Skeletal muscle satellite cell (primary cell): ENCODE measurements at regions not wholly inside any gene's neighbourhood (a gene's known extent, or its start where the extent isn't known, plus 50 kb on each side); places are given as distances from the start of the nearest gene placed in this dataset.

Experiments used
- H3K27me3 ChIP-seq: 2 replicates; pipeline ENCODE4 v1.7.0; 2013; ENCODE audit warnings: low read length; ENCODE audit not compliant: control insufficient read depth, insufficient read depth
- H3K36me3 ChIP-seq: 2 replicates; pipeline ENCODE4 v1.7.0; 2013; ENCODE audit warnings: mild to moderate bottlenecking, control low read depth, low read length; ENCODE audit not compliant: insufficient read depth
- H3K4me1 ChIP-seq: 2 replicates; pipeline ENCODE4 v1.7.0; 2013; ENCODE audit warnings: low read length; ENCODE audit not compliant: control insufficient read depth, insufficient read depth
- H3K4me2 ChIP-seq: 2 replicates; pipeline ENCODE4 v1.7.0; 2013; ENCODE audit warnings: mild to moderate bottlenecking, low read length
- H3K4me3 ChIP-seq: 2 replicates; pipeline ENCODE4 v1.7.0; 2013; ENCODE audit warnings: low read length
- H3K9ac ChIP-seq: 2 replicates; pipeline ENCODE4 v1.7.0; 2013; ENCODE audit warnings: mild to moderate bottlenecking, low read depth, low read length, moderate library complexity
- H3K9me3 ChIP-seq: replicated peaks from 2 replicates; pipeline ENCODE4 v1.7.0; 2013; ENCODE audit warnings: mild to moderate bottlenecking, control low read depth, low read length

DNA sequence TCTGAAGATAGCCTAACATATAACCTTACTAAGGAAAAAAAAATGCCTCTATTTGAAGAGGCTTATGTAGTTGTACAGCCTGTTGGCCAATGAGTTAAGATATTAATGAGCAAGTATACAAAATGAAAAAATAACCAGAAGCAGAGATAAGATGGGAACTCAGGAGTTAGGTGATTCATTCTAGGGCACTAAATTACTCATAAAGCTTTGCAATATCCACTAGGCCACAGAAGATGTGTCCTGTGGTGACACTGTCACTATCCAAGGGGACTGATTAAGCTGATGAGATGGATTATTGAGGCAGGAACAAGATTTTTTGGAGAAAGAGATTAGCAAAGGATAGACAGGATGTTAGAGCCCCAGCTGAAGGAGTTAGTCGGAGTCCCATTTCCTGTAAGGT, 99.6 kb downstream of the LIG4 start:
- Histone ChIP-seq H3K9ac (no peak overlapping the region), H3K4me3 (no peak overlapping the region), H3K4me1 (no peaks in the 10 kb centered on the region), H3K4me2 (no peak overlapping the region), H3K9me3 (no peaks in the 10 kb centered on the region), H3K36me3 (no peaks in the 10 kb centered on the region), H3K27me3 (no peaks in the 10 kb centered on the region)

DNA sequence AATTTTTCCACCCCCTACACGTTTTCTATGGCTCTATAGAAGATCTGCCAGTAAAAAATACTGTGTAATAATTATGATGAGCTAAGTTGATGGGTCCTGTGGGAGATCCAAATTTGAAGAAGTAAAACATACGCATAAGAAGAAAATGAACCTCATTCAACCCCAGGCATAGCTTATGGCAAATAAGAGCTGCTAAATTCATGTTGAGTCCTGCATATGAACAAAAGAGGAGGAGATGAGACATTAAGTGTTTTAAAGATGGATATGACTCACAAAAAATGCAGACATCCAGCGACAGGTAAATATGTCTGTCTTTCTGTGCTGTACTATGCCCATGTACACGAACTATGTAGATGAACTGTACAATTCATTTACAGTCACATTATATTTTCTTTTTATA, 101.9 kb downstream of the LIG4 start:
- no peak overlapping the region for H3K4me2 ChIP-seq
- no peak overlapping the region for H3K9ac ChIP-seq
- H3K4me3 ChIP-seq = no peak overlapping the region
- no peaks in the 10 kb centered on the region for H3K9me3 ChIP-seq
- no peaks in the 10 kb centered on the region for H3K27me3 ChIP-seq
- no peaks in the 10 kb centered on the region for H3K4me1 ChIP-seq
- H3K36me3 ChIP-seq = no peaks in the 10 kb centered on the region

DNA sequence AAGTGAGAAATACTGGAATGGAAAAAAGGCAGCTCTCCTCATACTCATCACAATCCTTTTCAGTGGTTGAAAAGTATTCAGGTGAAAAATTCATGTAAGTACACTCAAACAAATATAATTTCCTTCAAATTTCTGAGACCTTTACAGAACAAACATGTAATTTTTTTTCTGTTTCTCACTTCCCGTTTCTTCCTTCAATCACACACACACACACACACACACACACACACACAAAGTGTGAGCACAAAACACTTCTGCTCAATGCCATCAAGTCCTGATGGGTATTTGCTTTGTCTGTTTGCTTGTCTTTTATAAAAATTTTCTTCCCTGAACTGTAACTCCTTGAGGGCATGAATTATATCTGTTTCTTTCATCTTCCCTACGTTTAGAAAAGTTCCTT, 110.6 kb downstream of the LIG4 start:
- Histone ChIP-seq H3K4me1 (no peaks in the 10 kb centered on the region), H3K4me2 (no peak overlapping the region), H3K9me3 (no peaks in the 10 kb centered on the region), H3K27me3 (no peaks in the 10 kb centered on the region), H3K4me3 (no peak overlapping the region), H3K36me3 (no peaks in the 10 kb centered on the region), H3K9ac (no peak overlapping the region)

DNA sequence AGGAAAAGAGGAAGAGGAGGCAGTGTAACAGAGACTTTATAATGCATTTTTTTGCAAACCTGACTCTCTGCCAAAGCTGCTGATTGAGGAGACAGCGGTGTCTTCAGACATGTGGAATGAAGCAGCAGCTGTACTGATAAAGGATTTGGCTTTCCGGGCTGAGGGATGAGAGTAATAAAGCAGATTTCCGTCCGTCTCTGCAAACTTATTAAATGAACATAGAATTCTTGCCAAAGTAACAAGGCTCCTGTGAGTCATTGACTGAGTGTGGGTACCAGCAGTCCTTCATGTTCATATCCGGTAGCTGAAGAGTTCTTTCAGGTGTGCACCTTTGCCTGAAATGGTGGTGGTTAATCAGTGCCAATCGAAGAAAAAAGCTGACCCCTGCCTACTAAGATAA, 112.6 kb downstream of the LIG4 start:
- Histone ChIP-seq H3K9me3 (peaks cover 4% of the 10 kb centered on the region), H3K4me1 (no peaks in the 10 kb centered on the region), H3K4me2 (no peak overlapping the region), H3K4me3 (no peak overlapping the region), H3K9ac (no peak overlapping the region), H3K36me3 (no peaks in the 10 kb centered on the region), H3K27me3 (no peaks in the 10 kb centered on the region)

DNA sequence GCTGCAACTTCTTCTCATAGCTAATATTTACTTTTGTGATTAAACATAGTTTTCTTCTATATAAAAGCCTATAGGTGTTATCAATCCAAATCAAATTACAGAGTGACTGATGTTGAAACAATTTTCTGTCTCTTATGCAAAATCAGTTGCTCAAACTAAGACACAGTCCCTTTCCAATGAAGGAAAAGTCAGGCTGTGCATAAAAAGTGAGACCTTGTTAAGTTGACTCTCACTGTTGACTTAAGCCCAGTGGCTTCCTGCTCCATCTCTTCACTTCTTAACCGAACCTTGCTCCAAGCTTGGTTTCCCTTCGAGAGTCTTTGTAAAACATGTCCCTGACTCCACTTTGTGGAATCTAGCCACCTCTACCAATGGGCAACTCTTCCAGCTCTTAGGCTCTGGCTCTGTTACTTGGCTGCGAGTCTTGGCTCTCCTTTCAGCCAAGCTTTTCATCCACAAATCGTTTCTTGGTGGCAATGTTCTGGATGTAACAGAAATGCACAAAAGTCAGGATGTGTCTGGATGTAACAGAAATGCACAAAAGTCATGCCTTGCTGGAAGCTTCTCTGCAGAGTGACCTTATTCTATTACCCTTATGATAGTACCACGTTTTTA, 118.9 kb downstream of the LIG4 start:
- Histone ChIP-seq H3K27me3 (no peaks in the 10 kb centered on the region), H3K4me3 (no peak overlapping the region), H3K4me1 (no peaks in the 10 kb centered on the region), H3K9me3 (peaks cover 8% of the 10 kb centered on the region), H3K36me3 (no peaks in the 10 kb centered on the region), H3K4me2 (no peak overlapping the region), H3K9ac (no peak overlapping the region)

DNA sequence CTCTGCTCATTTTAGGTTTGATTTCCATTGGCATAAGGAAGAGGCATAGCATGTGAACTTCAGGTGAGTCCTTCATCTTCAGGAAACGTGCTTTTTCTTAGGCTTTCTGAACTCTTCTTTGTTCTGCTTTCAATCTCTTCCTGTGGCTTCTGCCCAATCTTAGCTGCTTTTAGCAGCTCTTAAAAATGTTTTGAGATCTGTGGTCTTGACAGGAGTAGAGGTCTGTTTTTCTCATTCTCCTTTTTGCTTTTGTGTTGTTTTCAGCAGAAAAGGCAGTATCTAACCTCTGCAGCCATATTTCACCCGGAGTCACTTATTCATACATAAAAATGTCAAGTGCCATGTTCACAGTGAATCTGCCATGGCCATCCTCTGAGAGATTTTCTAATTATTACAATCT, 120.3 kb downstream of the LIG4 start:
- Histone ChIP-seq H3K9me3 (peaks cover 8% of the 10 kb centered on the region), H3K4me1 (no peaks in the 10 kb centered on the region), H3K4me2 (no peak overlapping the region), H3K36me3 (no peaks in the 10 kb centered on the region), H3K9ac (no peak overlapping the region), H3K4me3 (no peak overlapping the region), H3K27me3 (no peaks in the 10 kb centered on the region)

DNA sequence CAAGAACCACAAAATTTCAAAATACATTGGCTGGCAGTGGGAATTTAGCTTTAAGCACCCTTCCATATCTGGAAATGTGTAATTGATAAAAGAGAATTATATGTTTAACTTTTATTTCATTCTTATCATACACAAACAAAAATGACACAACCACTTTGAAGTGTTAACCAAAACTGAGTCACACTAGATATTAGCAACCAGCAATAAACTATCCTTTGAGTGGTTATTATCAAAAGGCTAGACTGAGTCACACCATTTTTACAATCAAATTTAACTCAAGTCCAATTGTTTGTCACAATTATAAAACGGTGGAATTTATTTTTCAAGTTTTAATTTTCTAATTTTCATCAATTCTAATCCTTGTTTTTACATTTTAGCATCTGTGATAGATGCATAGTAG, 121.7 kb downstream of the LIG4 start:
- Histone ChIP-seq H3K36me3 (no peaks in the 10 kb centered on the region), H3K27me3 (no peaks in the 10 kb centered on the region), H3K9ac (no peak overlapping the region), H3K9me3 (peaks cover 8% of the 10 kb centered on the region), H3K4me2 (no peak overlapping the region), H3K4me1 (no peaks in the 10 kb centered on the region), H3K4me3 (no peak overlapping the region)

DNA sequence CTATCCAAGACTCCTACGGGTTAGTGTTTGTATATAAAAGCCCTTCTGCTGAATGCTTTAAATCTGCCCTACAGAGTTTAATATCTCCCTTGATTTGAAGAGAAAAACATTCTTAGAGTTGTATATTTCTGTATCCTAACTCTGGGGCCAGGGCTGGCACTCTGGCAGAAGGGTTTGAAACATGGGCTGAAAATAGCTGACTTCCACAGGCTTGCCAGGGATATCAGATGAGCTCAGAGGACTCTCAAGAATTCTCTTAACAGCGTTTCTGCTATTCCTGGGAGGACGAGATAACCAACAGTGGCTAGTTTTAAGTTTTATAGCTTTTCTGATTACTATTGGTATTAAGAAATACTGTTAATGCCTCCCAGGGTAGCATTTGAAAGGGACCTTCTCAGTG, 127.5 kb downstream of the LIG4 start:
- no peaks in the 10 kb centered on the region for H3K27me3 ChIP-seq
- no peak overlapping the region for H3K4me3 ChIP-seq
- H3K9me3 ChIP-seq = no peaks in the 10 kb centered on the region
- H3K4me2 ChIP-seq = no peak overlapping the region
- no peak overlapping the region for H3K9ac ChIP-seq
- H3K36me3 ChIP-seq = no peaks in the 10 kb centered on the region
- no peaks in the 10 kb centered on the region for H3K4me1 ChIP-seq

DNA sequence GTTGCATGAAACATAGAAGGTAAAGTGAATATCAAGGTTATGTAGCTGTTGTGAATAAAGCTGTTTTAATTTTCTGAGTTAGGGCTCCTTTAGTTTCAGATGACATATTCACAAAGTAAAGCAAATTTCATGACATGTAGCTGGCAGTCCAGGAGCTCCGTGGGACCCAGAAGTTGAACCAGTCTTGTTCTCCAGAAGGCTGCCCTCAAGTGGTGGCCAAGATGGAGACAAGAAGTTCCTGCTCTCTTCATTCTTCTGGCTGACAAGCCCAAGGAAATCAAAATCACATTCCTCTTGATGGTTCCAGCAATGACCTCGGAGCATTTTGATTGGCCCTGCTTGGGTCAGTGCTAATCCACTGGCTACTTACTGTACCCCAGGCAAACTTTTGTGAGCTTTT, 128.7 kb downstream of the LIG4 start:
- Histone ChIP-seq H3K36me3 (no peaks in the 10 kb centered on the region), H3K9me3 (no peaks in the 10 kb centered on the region), H3K4me3 (no peak overlapping the region), H3K4me1 (no peaks in the 10 kb centered on the region), H3K9ac (no peak overlapping the region), H3K4me2 (no peak overlapping the region), H3K27me3 (no peaks in the 10 kb centered on the region)

DNA sequence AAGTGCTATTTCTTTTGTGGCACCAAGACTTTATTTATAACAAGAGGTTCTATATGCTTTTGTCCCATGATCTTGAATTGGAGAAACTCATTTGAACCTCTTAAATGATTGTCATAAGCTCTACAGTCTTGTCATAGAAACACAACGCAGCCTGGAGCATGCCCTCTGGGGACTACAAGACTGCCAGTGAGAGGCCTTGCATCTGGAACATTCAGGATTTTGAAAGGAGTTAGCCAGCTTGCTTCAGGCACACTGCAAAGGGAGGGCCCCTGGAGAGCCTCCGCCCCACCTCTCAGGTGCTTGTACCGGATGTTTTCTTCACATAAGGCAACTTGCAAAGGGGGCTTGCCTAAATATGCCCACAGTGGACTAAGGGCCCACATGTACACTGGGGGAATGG, 130.5 kb downstream of the LIG4 start:
- Histone ChIP-seq H3K4me1 (no peaks in the 10 kb centered on the region), H3K9me3 (no peaks in the 10 kb centered on the region), H3K36me3 (no peaks in the 10 kb centered on the region), H3K4me3 (no peak overlapping the region), H3K4me2 (no peak overlapping the region), H3K27me3 (no peaks in the 10 kb centered on the region), H3K9ac (no peak overlapping the region)

DNA sequence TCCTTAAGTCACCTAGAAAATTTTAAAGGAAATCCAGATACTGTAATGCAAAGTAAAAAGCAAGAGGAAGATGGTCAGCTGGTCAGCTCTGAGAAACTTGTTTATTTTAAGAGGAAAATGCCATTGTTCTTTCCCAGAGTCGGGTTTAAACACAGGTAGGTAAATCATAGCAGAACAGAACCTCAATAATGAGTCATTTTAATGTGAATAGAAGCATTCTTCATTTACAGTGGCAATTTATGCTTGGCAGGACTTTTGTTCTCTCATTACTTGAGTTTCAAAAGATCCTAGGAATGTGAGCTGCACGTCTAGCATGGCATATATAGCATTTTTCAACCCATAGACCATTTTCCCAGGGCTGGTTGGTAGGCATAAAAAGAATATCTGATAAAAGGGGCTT, 132.3 kb downstream of the LIG4 start:
- no peak overlapping the region for H3K4me2 ChIP-seq
- no peak overlapping the region for H3K9ac ChIP-seq
- H3K36me3 ChIP-seq = no peaks in the 10 kb centered on the region
- H3K4me1 ChIP-seq = no peaks in the 10 kb centered on the region
- H3K27me3 ChIP-seq = no peaks in the 10 kb centered on the region
- H3K9me3 ChIP-seq = no peaks in the 10 kb centered on the region
- no peak overlapping the region for H3K4me3 ChIP-seq

DNA sequence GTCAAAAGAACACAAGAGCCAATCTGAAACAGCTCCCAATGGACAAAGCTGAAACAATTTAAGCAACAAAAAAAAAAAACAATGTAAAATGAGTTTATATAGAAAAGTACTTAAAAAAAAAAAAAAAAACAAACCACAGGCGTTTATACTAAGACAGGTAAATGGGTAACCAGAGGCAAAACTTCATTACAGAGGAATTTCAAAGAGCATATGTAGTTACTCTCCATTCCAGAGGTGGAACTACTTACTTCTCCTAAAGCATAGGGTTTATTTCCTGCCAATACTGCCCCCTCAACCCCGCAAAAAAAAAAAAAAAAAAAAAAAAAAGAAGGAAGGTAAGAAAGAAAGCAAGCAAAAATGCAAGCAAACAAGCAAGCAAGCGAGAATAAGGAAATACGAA, 132.9 kb downstream of the LIG4 start:
- Histone ChIP-seq H3K9me3 (no peaks in the 10 kb centered on the region), H3K4me3 (no peak overlapping the region), H3K9ac (no peak overlapping the region), H3K27me3 (no peaks in the 10 kb centered on the region), H3K4me2 (no peak overlapping the region), H3K4me1 (no peaks in the 10 kb centered on the region), H3K36me3 (no peaks in the 10 kb centered on the region)
